PC-3 (cell line): ENCODE measurements at regions not wholly inside any gene's neighbourhood (a gene's known extent, or its start where the extent isn't known, plus 50 kb on each side); places are given as distances from the start of the nearest gene placed in this dataset.

Experiments used
- ATAC-seq: fragments of 200-7000 bp; cut with Tn5 transposase; 2 replicates; pipeline ENCODE4 v1.9.1; 2020; ENCODE audit warnings: mild to moderate bottlenecking, moderate library complexity
- BruUV-seq: library from RNA; stranded (reverse); fragments of 400-500 nt; replicated peaks from 2 replicates; lab custom pipeline; 2021; lab: Mats Ljungman, UMichigan
- CTCF ChIA-PET: fragments of 300-600 bp; sonication (Branson Sonifier 250); formaldehyde crosslinking; loops from one replicate; lab custom pipeline; 2022; ENCODE audit warnings: antibody characterized with exemption; lab: Charles Lee
- POLR2A ChIA-PET: fragments of 300-600 bp; sonication (Branson Sonifier 250); formaldehyde crosslinking; loops from one replicate; lab custom pipeline; 2022; ENCODE audit warnings: antibody characterized with exemption; ENCODE audit not compliant: unreplicated experiment; lab: Charles Lee
- DNase-seq: peaks from one replicate; pipeline ENCODE4 v3.0.0-alpha.2; 2015
- H2AFZ ChIP-seq: fragments of 300-600 bp; sonication (generic); 2 replicates; pipeline ENCODE4 v1.6.0; 2016; ENCODE audit warnings: antibody characterized with exemption, low read length
- H3F3A ChIP-seq: fragments of 300-600 bp; sonication (generic); one replicate; pipeline ENCODE4 v1.6.0; 2017; ENCODE audit warnings: antibody characterized with exemption, low read length, control low read depth, mild to moderate bottlenecking; ENCODE audit not compliant: unreplicated experiment
- H3K27ac ChIP-seq: fragments of 300-600 bp; sonication (generic); 2 replicates; pipeline ENCODE4 v1.5.1; 2016; ENCODE audit warnings: mild to moderate bottlenecking, low read length
- H3K27me3 ChIP-seq: fragments of 300-600 bp; sonication (generic); 2 replicates; pipeline ENCODE4 v1.6.1; 2016; ENCODE audit warnings: low read length, mixed read lengths
- H3K36me3 ChIP-seq: fragments of 300-600 bp; sonication (generic); 2 replicates; pipeline ENCODE4 v1.6.1; 2016; ENCODE audit warnings: low read depth, mixed run types, low read length, mixed read lengths
- H3K4me1 ChIP-seq: fragments of 300-600 bp; sonication (generic); 2 replicates; pipeline ENCODE4 v1.5.1; 2016; ENCODE audit warnings: low read length; ENCODE audit not compliant: insufficient read depth
- H3K4me2 ChIP-seq: fragments of 300-600 bp; sonication (generic); 2 replicates; pipeline ENCODE4 v1.6.0; 2016; ENCODE audit warnings: low read length
- H3K4me3 ChIP-seq: fragments of 300-600 bp; sonication (generic); 2 replicates; pipeline ENCODE4 v1.5.1; 2016; ENCODE audit warnings: mild to moderate bottlenecking, low read length, mixed read lengths
- H3K79me2 ChIP-seq: fragments of 300-600 bp; sonication (generic); 2 replicates; pipeline ENCODE4 v1.6.1; 2017; ENCODE audit warnings: low read length, mixed read lengths
- H3K9ac ChIP-seq: fragments of 300-600 bp; sonication (generic); 2 replicates; pipeline ENCODE4 v1.6.0; 2016; ENCODE audit warnings: mild to moderate bottlenecking, low read length
- H3K9me2 ChIP-seq: fragments of 300-600 bp; sonication (generic); replicated peaks from 2 replicates; pipeline ENCODE4 v1.6.1; 2016; ENCODE audit warnings: mixed run types, low read length, mixed read lengths
- H3K9me3 ChIP-seq: fragments of 300-600 bp; sonication (generic); 2 replicates; pipeline ENCODE4 v1.6.1; 2016; ENCODE audit warnings: low read length, mixed read lengths
- H4K20me1 ChIP-seq: fragments of 300-600 bp; sonication (generic); 2 replicates; pipeline ENCODE4 v1.6.1; 2016; ENCODE audit warnings: low read length, mixed read lengths
- CTCF ChIP-seq: fragments of 300-600 bp; sonication (generic); conservative IDR thresholded peaks from 2 replicates; pipeline ENCODE4 v1.5.1; 2017; ENCODE audit warnings: antibody characterized with exemption, low read depth, mild to moderate bottlenecking, low read length
- EZH2 ChIP-seq: fragments of 300-600 bp; sonication (generic); IDR thresholded peaks from one replicate; pipeline ENCODE4 v1.6.1; 2017; ENCODE audit warnings: antibody characterized with exemption, mild to moderate bottlenecking, low read length; ENCODE audit not compliant: unreplicated experiment
- EZH2phosphoT487 ChIP-seq: fragments of 300-600 bp; sonication (generic); IDR thresholded peaks from 2 replicates; pipeline ENCODE4 v1.6.1; 2018; ENCODE audit warnings: mild to moderate bottlenecking, antibody characterized with exemption, low read length, borderline replicate concordance
- intact Hi-C: fragments of 100-400 bp; cut with micrococcal nuclease; formaldehyde crosslinking; loops from 2 replicates; pipeline ENCODE4 v1.9.0; 2023

GRCh38 chr7:41217306-41217705, 485.6 kb downstream of the INHBA start:
- Histone ChIP-seq H3K9ac (no peak overlapping the region), H3K4me1 (peaks cover 5% of the 10 kb centered on the region), H3K4me3 (no peak overlapping the region), H3K4me2 (no peak overlapping the region), H3K27me3 (no peaks in the 10 kb centered on the region), H3K36me3 (no peaks in the 10 kb centered on the region), H3K9me3 (no peaks in the 10 kb centered on the region), H4K20me1 (no peaks in the 10 kb centered on the region), H3K27ac (no peak overlapping the region), H3K9me2 (no peaks in the 10 kb centered on the region), H2AFZ (no peak overlapping the region), H3K79me2 (no peaks in the 10 kb centered on the region), H3F3A (no peaks in the 10 kb centered on the region)
- ChIA-PET POLR2A (no interaction called here), CTCF (no interaction called here)
- intact Hi-C loops = no loop called here
- ATAC-seq = no peak
- TF ChIP-seq EZH2phosphoT487 = no peak
- no peak for TF ChIP-seq EZH2
- no peak for TF ChIP-seq CTCF
- DNase-seq = no peak
- BruUV-seq = no TSS peak

GRCh38 chr7:41207141-41207540, 495.7 kb downstream of the INHBA start:
- ChIA-PET CTCF (no interaction called here), POLR2A (no interaction called here)
- H3K9me2 ChIP-seq = no peaks in the 10 kb centered on the region
- DNase-seq (no peak), ATAC-seq (no peak)
- intact Hi-C loops = no loop called here
- H3K9ac ChIP-seq = no peak overlapping the region
- H3K4me2 ChIP-seq = no peak overlapping the region
- no peaks in the 10 kb centered on the region for H3K9me3 ChIP-seq
- BruUV-seq = no TSS peak
- no peaks in the 10 kb centered on the region for H3K79me2 ChIP-seq
- no peaks in the 10 kb centered on the region for H3K27me3 ChIP-seq
- TF ChIP-seq EZH2phosphoT487 (no peak), EZH2 (no peak)
- no peaks in the 10 kb centered on the region for H4K20me1 ChIP-seq
- no peak overlapping the region for H3K27ac ChIP-seq
- no peak overlapping the region for H3K4me3 ChIP-seq
- no peaks in the 10 kb centered on the region for H3K36me3 ChIP-seq
- peaks cover 5% of the 10 kb centered on the region; the same call in 1 of the 2 replicates for H3K4me1 ChIP-seq
- H2AFZ ChIP-seq = no peak overlapping the region
- no peaks in the 10 kb centered on the region for H3F3A ChIP-seq

GRCh38 chr7:41206267-41206666, 496.6 kb downstream of the INHBA start:
- H3K27ac ChIP-seq = no peak overlapping the region
- H3F3A ChIP-seq = no peaks in the 10 kb centered on the region
- no peaks in the 10 kb centered on the region for H3K79me2 ChIP-seq
- H3K27me3 ChIP-seq = no peaks in the 10 kb centered on the region
- H3K4me1 ChIP-seq = peaks cover 5% of the 10 kb centered on the region; the same call in 1 of the 2 replicates
- no peak for ATAC-seq
- H3K9ac ChIP-seq = no peak overlapping the region
- H4K20me1 ChIP-seq = no peaks in the 10 kb centered on the region
- no peaks in the 10 kb centered on the region for H3K9me2 ChIP-seq
- no peaks in the 10 kb centered on the region for H3K9me3 ChIP-seq
- no peak for DNase-seq
- peak overlapping the region; percentile 35; the same call in 1 of the 2 replicates for H2AFZ ChIP-seq
- no peak for TF ChIP-seq CTCF
- TF ChIP-seq EZH2phosphoT487 = no peak
- no peak for TF ChIP-seq EZH2
- no TSS peak for BruUV-seq
- no peak overlapping the region for H3K4me2 ChIP-seq
- CTCF ChIA-PET = no interaction called here
- no peaks in the 10 kb centered on the region for H3K36me3 ChIP-seq
- intact Hi-C loops = no loop called here
- POLR2A ChIA-PET = no interaction called here
- H3K4me3 ChIP-seq = no peak overlapping the region
